Skeletal muscle cell (primary cell): ENCODE measurements at regions not wholly inside any gene's neighbourhood (a gene's known extent, or its start where the extent isn't known, plus 50 kb on each side); places are given as distances from the start of the nearest gene placed in this dataset.
"Not testable (repeated sequence)": the region's sequence is repeated elsewhere in the genome, so short reads cannot be mapped to it uniquely, and the experiment has no call there.

Experiments
- DNase-seq: peaks from one replicate; pipeline ENCODE4 v3.0.0-alpha.2; 2010; ENCODE audit warnings: low read depth
- H3K4me3 ChIP-seq: 2 replicates; pipeline ENCODE4 v1.5.1; 2011; ENCODE audit warnings: low read depth, mild to moderate bottlenecking, control low read depth, low read length, moderate library complexity

- not testable (repeated sequence) for H3K4me3 ChIP-seq, DNase-seq
These were observed 144.1 kb upstream of the ATP2B2 start for GRCh38 chr3:10649463-10649862.

GRCh38 chr3:10651506-10651905 lies 146.1 kb upstream of the ATP2B2 start:
- DNase-seq, result no peak
- H3K4me3 ChIP-seq, result no peak overlapping the region

- DNase-seq, result no peak
- H3K4me3 ChIP-seq, result no peak overlapping the region
These were observed 147.9 kb upstream of the ATP2B2 start for GRCh38 chr3:10653241-10653640.

- H3K4me3 ChIP-seq, result no peak overlapping the region
- no peak for DNase-seq
These were observed 148.7 kb upstream of the ATP2B2 start for GRCh38 chr3:10653866-10654611.

GRCh38 chr3:10655105-10655504 lies 149.7 kb upstream of the ATP2B2 start:
- H3K4me3 ChIP-seq, result no peak overlapping the region
- no peak for DNase-seq

- not testable (repeated sequence) for H3K4me3 ChIP-seq, DNase-seq
These were observed 152.0 kb upstream of the ATP2B2 start for GRCh38 chr3:10657339-10657738.

- DNase-seq, result no peak
- no peak overlapping the region for H3K4me3 ChIP-seq
These were observed 150.4 kb upstream of the SLC6A11 start for GRCh38 chr3:10665592-10665991.

- H3K4me3 ChIP-seq, result no peak overlapping the region
- DNase-seq, result no peak
These were observed 149.4 kb upstream of the SLC6A11 start for GRCh38 chr3:10666621-10667020.

- H3K4me3 ChIP-seq, result no peak overlapping the region
- DNase-seq, result no peak
These were observed 148.8 kb upstream of the SLC6A11 start for GRCh38 chr3:10667269-10667668.

GRCh38 chr3:10667901-10668476 lies 148.0 kb upstream of the SLC6A11 start:
- H3K4me3 ChIP-seq, result no peak overlapping the region
- DNase-seq, result no peak

- no peak for DNase-seq
- no peak overlapping the region for H3K4me3 ChIP-seq
These were observed 146.5 kb upstream of the SLC6A11 start for GRCh38 chr3:10669490-10670048.

- DNase-seq, result no peak
These were observed 143.6 kb upstream of the SLC6A11 start for GRCh38 chr3:10672422-10672821.

GRCh38 chr3:10674578-10674977 lies 141.4 kb upstream of the SLC6A11 start:
- no peak for DNase-seq
- no peak overlapping the region for H3K4me3 ChIP-seq

More at GRCh38 chr3:10672422-10672821, 143.6 kb upstream of the SLC6A11 start:
- H3K4me3 ChIP-seq, result no peak overlapping the region

- no peak for DNase-seq
- H3K4me3 ChIP-seq, result no peak overlapping the region
These were observed 139.1 kb upstream of the SLC6A11 start for GRCh38 chr3:10676905-10677304.

GRCh38 chr3:10678796-10679376 lies 137.1 kb upstream of the SLC6A11 start:
- no peak overlapping the region for H3K4me3 ChIP-seq
- no peak for DNase-seq

GRCh38 chr3:10680796-10681195 lies 135.2 kb upstream of the SLC6A11 start:
- no peak for DNase-seq
- H3K4me3 ChIP-seq, result no peak overlapping the region

GRCh38 chr3:10682692-10683091 lies 133.3 kb upstream of the SLC6A11 start:
- no peak for DNase-seq
- H3K4me3 ChIP-seq, result no peak overlapping the region

- no peak overlapping the region for H3K4me3 ChIP-seq
- DNase-seq, result no peak
These were observed 132.9 kb upstream of the SLC6A11 start for GRCh38 chr3:10683106-10683505.

- H3K4me3 ChIP-seq, result no peak overlapping the region
- no peak for DNase-seq
These were observed 127.9 kb upstream of the SLC6A11 start for GRCh38 chr3:10688126-10688525.

GRCh38 chr3:10688548-10689172 lies 127.4 kb upstream of the SLC6A11 start:
- no peak overlapping the region for H3K4me3 ChIP-seq
- DNase-seq, result no peak
